ENCODE measurements at regions not wholly inside any gene's neighbourhood (a gene's known extent, or its start where the extent isn't known, plus 50 kb on each side); places are given as distances from the start of the nearest gene placed in this dataset.

DNA sequence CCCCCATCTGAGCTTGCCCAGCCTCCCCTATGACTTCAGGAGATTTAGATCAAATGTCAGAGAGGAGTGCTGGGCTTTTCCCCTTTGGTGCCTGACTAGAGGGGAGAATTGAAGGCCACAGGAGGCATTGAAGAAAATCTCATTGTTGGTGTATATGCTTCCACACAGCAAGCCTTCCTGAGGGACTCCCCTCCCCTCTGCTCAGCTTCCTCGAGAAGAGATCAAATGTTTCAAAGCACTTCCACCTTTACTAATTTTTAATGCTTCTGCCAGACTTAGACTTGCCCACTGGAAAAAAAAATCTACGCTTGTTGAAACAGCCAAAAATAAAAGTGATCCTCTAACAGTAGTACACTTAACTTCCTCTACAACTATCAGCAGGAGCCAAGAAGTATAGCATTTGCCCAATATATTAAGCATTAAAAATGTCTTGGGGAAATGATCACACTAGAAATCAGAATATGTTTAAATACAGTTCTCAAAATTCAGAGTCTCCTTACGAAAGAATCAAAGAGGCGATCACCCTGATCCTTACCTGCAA lies 79.3 kb downstream of the FZD1 start:
- TF ChIP-seq EZH2phosphoT487 (IDR thresholded peaks at IDR 0.05; ENCODE audit: borderline replicate concordance) (no peak), CTCF (conservative IDR thresholded peaks at IDR 0.05; ENCODE audit: low read length) (no peak)
